NCI-H1694 (cell line): ENCODE measurements at regions not wholly inside any gene's neighbourhood (a gene's known extent, or its start where the extent isn't known, plus 50 kb on each side); places are given as distances from the start of the nearest gene placed in this dataset.
"Not testable (repeated sequence)": the region's sequence is repeated elsewhere in the genome, so short reads cannot be mapped to it uniquely, and the experiment has no call there.

Experiments
- DNase-seq: peaks from one replicate; lab custom pipeline; 2025; lab: John Stamatoyannopoulos, UW

GRCh38 chr5:61215996-61216395, 53.7 kb upstream of the SMIM15 start:
- DNase-seq, result no peak

GRCh38 chr5:61216741-61217140, 54.5 kb upstream of the SMIM15 start:
- no peak for DNase-seq

- DNase-seq, result no peak
These were observed 54.9 kb upstream of the SMIM15 start for GRCh38 chr5:61217214-61217613.

- no peak for DNase-seq
These were observed 66.0 kb upstream of the SMIM15 start for GRCh38 chr5:61228229-61228628.

GRCh38 chr5:61228691-61229280, 66.5 kb upstream of the SMIM15 start:
- no peak for DNase-seq

GRCh38 chr5:61229416-61229815, 67.1 kb upstream of the SMIM15 start:
- DNase-seq, result no peak

GRCh38 chr5:61230492-61230891, 68.2 kb upstream of the SMIM15 start:
- no peak for DNase-seq

GRCh38 chr5:61231813-61232212, 69.5 kb upstream of the SMIM15 start:
- DNase-seq, result no peak

- DNase-seq, result no peak
These were observed 70.3 kb upstream of the SMIM15 start for GRCh38 chr5:61232490-61233050.

GRCh38 chr5:61234019-61234418, 71.8 kb upstream of the SMIM15 start:
- no peak for DNase-seq

GRCh38 chr5:61236715-61237114, 74.4 kb upstream of the SMIM15 start:
- not testable (repeated sequence) for DNase-seq

- DNase-seq, result peak; percentile 69
These were observed 83.2 kb upstream of the SMIM15 start for GRCh38 chr5:61245486-61245885.

- peak; percentile 86 for DNase-seq
These were observed 83.7 kb upstream of the SMIM15 start for GRCh38 chr5:61245936-61246335.

GRCh38 chr5:61246768-61247307, 84.6 kb upstream of the SMIM15 start:
- DNase-seq, result no peak

GRCh38 chr5:61251874-61252642, 80.0 kb upstream of the ZSWIM6 start:
- no peak for DNase-seq

- no peak for DNase-seq
These were observed 79.5 kb upstream of the ZSWIM6 start for GRCh38 chr5:61252643-61252925.

- DNase-seq, result no peak
These were observed 78.5 kb upstream of the ZSWIM6 start for GRCh38 chr5:61253547-61253946.

GRCh38 chr5:61254969-61255555, 77.0 kb upstream of the ZSWIM6 start:
- no peak for DNase-seq

- DNase-seq, result no peak
These were observed 75.6 kb upstream of the ZSWIM6 start for GRCh38 chr5:61256474-61256873.

- DNase-seq, result no peak
These were observed 74.6 kb upstream of the ZSWIM6 start for GRCh38 chr5:61257421-61257820.

GRCh38 chr5:61261136-61261535, 70.9 kb upstream of the ZSWIM6 start:
- DNase-seq, result no peak

- no peak for DNase-seq
These were observed 70.0 kb upstream of the ZSWIM6 start for GRCh38 chr5:61262080-61262479.

GRCh38 chr5:61263072-61263471, 69.0 kb upstream of the ZSWIM6 start:
- no peak for DNase-seq
